ENCODE measurements at regions not wholly inside any gene's neighbourhood (a gene's known extent, or its start where the extent isn't known, plus 50 kb on each side); places are given as distances from the start of the nearest gene placed in this dataset.

GRCh38 chr2:239724851-239725550 is 300.1 kb downstream of the NDUFA10 start:
- ChIA-PET POLR2A (no interaction called here), CTCF (ENCODE audit: low intra/inter-chr PET ratio) (no interaction called here)
- Histone ChIP-seq H3K9ac (ENCODE audit: insufficient read depth in 1 of 2, low read depth in 2 of 2, low read length in 2 of 2) (no peak overlapping the region), H3K27me3 (ENCODE audit: control insufficient read depth in 2 of 2, insufficient read depth in 2 of 2, low read length in 2 of 2) (peaks cover 0 to 27% of the 10 kb centered on the region in 2 experiments; a peak in 3 of 5 replicates), H2AFZ (ENCODE audit: low read depth, low read length) (no peak overlapping the region), H3K4me3 (no peak overlapping the region), H4K20me1 (replicated peaks; ENCODE audit: control insufficient read depth, insufficient read depth, low read length) (0 out of 2 replicates have a peak, but pooled peaks cover 1% of the 10 kb centered on the region), H3K27ac (ENCODE audit: extremely low read depth, low read depth, low read length) (no peak overlapping the region), H3K4me2 (ENCODE audit: insufficient read depth, low read length) (no peak overlapping the region), H3K9me3 (replicated peaks; ENCODE audit: control insufficient read depth, insufficient read depth, low read depth, low read length) (no peaks in the 10 kb centered on the region), H3K4me1 (replicated peaks in 1 of 2; ENCODE audit: control insufficient read depth in 2 of 2, insufficient read depth in 2 of 2, low read length in 2 of 2) (no peaks in the 10 kb centered on the region), H3K9me1 (ENCODE audit: control insufficient read depth, insufficient read depth, low read length) (no peaks in the 10 kb centered on the region), H3K79me2 (ENCODE audit: control insufficient read depth, insufficient read depth, low read length) (no peaks in the 10 kb centered on the region), H3K36me3 (ENCODE audit: control insufficient read depth, insufficient read depth, low read length) (no peaks in the 10 kb centered on the region)
- in situ Hi-C loops (cut with MboI) (no loop called here), intact Hi-C loops (cut with micrococcal nuclease) (no loop called here)
- no TSS peak for BruUV-seq (replicated peaks)
- DNase-seq (ENCODE audit: extremely low read depth in 1 of 4, low spot score in 3 of 4) = no peak
- FAIRE-seq = no peak
- TF ChIP-seq, protein P1, sequence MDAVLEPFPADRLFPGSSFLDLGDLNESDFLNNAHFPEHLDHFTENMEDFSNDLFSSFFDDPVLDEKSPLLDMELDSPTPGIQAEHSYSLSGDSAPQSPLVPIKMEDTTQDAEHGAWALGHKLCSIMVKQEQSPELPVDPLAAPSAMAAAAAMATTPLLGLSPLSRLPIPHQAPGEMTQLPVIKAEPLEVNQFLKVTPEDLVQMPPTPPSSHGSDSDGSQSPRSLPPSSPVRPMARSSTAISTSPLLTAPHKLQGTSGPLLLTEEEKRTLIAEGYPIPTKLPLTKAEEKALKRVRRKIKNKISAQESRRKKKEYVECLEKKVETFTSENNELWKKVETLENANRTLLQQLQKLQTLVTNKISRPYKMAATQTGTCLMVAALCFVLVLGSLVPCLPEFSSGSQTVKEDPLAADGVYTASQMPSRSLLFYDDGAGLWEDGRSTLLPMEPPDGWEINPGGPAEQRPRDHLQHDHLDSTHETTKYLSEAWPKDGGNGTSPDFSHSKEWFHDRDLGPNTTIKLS (IDR thresholded peaks at IDR 0.05; ENCODE audit: borderline replicate concordance, low read depth) = no peak
- TF ChIP-seq ARHGAP35 (IDR thresholded peaks at IDR 0.05; ENCODE audit: partially characterized antibody) (no peak), GTF2A2 (tag; IDR thresholded peaks at IDR 0.05) (no peak), SMARCB1 (IDR thresholded peaks at IDR 0.05; ENCODE audit: insufficient read length, low read depth) (no peak), FOS (IDR thresholded peaks at IDR 0.05; ENCODE audit: extremely low read depth, insufficient read length) (no peak), ZBTB11 (CRISPR knock-in tag; IDR thresholded peaks at IDR 0.05) (no peak)
- TF ChIP-seq, protein P2, sequence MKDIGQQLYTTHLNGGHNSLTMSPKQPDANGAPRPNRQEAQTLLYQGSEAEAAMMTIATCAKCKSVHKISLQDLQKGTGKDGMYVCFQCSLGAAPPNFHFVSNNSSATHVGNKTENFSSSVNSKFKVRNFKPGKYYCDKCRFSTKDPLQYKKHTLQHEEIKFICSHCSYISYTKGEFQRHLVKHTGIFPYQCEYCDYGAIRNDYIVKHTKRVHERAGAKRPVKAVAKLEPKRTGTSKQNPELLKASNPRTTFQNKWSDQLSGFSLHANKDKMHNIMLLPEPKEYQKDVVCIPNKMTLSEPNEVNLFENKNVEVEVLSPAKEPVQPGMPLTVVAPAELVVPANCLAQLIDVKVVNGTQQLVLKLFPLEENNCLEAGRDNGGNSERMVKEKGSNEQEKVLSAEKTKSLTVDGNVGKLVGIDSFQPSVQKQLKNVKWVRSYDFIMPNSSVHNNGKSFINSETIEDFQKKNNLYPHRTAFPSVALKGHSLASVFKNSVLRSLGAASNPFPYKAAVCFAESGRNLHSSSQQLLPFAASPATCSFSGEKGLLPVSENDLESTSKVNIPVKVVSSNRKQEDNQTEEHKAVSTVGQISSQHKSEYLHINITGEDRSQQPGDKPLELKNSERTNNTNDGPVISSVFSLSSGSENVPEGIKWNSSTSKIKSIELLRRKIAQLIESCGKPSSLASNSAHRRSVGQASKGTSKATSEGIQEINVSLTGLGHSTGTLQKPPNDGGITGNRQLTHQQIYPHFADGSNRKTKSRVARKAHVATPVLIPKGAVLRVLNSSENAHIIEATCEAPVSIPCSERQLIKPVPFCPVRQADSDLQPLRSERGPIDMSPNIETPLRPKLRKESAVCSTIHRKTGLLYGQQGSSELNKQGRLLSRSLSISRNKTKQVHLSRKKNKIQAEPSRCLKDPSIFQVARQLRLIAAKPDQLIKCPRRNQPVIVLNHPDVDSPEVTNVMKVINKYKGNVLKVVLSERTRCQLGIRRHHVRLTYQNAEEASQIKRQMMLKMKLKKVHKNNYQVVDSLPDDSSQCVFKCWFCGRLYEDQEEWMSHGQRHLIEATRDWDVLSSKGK (CRISPR knock-in tag; IDR thresholded peaks at IDR 0.05) = no peak
- ATAC-seq = no peak
- WGBS (ENCODE audit: insufficient coverage, low coverage, missing lambda C conversion rate) = 0% methylated on average over 7 of the region's 14 CpGs
